GM12892 (cell line): ENCODE measurements at regions not wholly inside any gene's neighbourhood (a gene's known extent, or its start where the extent isn't known, plus 50 kb on each side); places are given as distances from the start of the nearest gene placed in this dataset.

ENCODE experiments used
- POLR2A ChIP-seq: IDR thresholded peaks from 2 replicates; pipeline ENCODE4 v1.6.1; 2011; ENCODE audit warnings: low read depth, low read length, control low read depth
- POLR2AphosphoS5 ChIP-seq: IDR thresholded peaks from 2 replicates; pipeline ENCODE4 v1.6.1; 2011; ENCODE audit warnings: low read depth, low read length, control low read depth
- TAF1 ChIP-seq: IDR thresholded peaks from 2 replicates; pipeline ENCODE4 v1.6.1; 2011; ENCODE audit warnings: low read depth, mild to moderate bottlenecking, control low read depth, low read length, borderline replicate concordance

DNA sequence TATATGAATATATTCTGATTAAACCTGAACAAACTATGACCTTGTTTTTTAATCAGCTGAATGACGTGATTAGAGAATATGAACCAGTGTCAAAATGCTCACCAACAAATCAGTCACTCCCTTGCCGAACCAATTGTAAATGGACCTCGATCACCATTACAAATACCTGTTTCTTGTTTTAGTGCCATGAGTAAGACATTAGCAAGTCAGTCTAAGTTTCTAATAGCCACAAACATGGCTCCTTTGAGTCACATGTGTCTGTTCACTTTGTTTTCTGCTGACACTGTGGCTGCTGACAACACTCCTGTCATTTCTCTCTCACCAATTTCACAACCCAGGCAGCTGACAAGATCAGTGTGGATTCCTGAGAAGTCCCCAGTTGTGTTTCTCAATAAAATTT is 286.2 kb upstream of the MDGA2 start:
- TF ChIP-seq POLR2A (no peak), POLR2AphosphoS5 (no peak), TAF1 (no peak)
